ENCODE measurements at regions not wholly inside any gene's neighbourhood (a gene's known extent, or its start where the extent isn't known, plus 50 kb on each side); places are given as distances from the start of the nearest gene placed in this dataset.

DNA sequence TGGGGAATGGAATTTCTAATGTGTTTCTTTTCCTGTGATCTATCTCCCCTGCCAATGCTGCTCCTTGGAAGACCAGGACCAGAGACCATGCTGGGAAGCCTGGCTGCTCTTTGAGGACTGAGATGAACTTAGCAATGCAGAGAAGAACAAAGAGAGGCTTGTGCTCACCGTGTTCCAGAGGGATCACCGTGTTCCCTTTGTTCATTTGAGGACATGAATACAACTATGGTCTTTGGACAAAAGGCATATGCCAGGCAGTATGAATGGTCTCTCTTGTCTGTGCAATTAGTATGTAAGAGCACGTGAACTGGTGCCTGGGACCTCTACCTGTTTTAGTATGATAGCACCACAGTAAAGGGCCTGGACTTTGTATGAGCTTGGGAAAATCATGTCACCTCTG lies 139.9 kb downstream of the TDRD15 start:
- ChIA-PET CTCF (interaction anchor here (1.6 kb wide), 1 partner anchor 53 kb away, joined by 5 read pairs; no protein-coding TSS in a partner anchor), POLR2A (no interaction called here)
- TF ChIP-seq, protein P1, sequence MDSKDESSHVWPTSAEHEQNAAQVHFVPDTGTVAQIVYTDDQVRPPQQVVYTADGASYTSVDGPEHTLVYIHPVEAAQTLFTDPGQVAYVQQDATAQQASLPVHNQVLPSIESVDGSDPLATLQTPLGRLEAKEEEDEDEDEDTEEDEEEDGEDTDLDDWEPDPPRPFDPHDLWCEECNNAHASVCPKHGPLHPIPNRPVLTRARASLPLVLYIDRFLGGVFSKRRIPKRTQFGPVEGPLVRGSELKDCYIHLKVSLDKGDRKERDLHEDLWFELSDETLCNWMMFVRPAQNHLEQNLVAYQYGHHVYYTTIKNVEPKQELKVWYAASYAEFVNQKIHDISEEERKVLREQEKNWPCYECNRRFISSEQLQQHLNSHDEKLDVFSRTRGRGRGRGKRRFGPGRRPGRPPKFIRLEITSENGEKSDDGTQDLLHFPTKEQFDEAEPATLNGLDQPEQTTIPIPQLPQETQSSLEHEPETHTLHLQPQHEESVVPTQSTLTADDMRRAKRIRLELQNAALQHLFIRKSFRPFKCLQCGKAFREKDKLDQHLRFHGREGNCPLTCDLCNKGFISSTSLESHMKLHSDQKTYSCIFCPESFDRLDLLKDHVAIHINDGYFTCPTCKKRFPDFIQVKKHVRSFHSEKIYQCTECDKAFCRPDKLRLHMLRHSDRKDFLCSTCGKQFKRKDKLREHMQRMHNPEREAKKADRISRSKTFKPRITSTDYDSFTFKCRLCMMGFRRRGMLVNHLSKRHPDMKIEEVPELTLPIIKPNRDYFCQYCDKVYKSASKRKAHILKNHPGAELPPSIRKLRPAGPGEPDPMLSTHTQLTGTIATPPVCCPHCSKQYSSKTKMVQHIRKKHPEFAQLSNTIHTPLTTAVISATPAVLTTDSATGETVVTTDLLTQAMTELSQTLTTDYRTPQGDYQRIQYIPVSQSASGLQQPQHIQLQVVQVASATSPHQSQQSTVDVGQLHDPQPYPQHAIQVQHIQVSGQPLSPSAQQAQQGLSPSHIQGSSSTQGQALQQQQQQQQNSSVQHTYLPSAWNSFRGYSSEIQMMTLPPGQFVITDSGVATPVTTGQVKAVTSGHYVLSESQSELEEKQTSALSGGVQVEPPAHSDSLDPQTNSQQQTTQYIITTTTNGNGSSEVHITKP (tag by site-specific recombination; IDR thresholded peaks at IDR 0.05): no peak
- TF ChIP-seq ZNF791 (tag by site-specific recombination; IDR thresholded peaks at IDR 0.05) (no peak), ZNF664 (tag by site-specific recombination; IDR thresholded peaks at IDR 0.05) (no peak), ZNF621 (tag by site-specific recombination; IDR thresholded peaks at IDR 0.05) (no peak), KLF1 (tag by site-specific recombination; IDR thresholded peaks at IDR 0.05) (no peak), ZNF768 (tag by site-specific recombination; IDR thresholded peaks at IDR 0.05) (no peak), ZNF548 (tag by site-specific recombination; IDR thresholded peaks at IDR 0.05) (no peak), ZNF585B (tag by site-specific recombination; IDR thresholded peaks at IDR 0.05) (no peak), ZNF549 (tag by site-specific recombination; IDR thresholded peaks at IDR 0.05) (no peak), ZNF112 (tag by site-specific recombination; IDR thresholded peaks at IDR 0.05) (no peak), ZFP3 (tag by site-specific recombination; IDR thresholded peaks at IDR 0.05; ENCODE audit: low read depth) (no peak), GLIS2 (tag by site-specific recombination; IDR thresholded peaks at IDR 0.05) (no peak), GFI1B (tag by site-specific recombination; IDR thresholded peaks at IDR 0.05) (no peak)
- TF ChIP-seq, protein P2, sequence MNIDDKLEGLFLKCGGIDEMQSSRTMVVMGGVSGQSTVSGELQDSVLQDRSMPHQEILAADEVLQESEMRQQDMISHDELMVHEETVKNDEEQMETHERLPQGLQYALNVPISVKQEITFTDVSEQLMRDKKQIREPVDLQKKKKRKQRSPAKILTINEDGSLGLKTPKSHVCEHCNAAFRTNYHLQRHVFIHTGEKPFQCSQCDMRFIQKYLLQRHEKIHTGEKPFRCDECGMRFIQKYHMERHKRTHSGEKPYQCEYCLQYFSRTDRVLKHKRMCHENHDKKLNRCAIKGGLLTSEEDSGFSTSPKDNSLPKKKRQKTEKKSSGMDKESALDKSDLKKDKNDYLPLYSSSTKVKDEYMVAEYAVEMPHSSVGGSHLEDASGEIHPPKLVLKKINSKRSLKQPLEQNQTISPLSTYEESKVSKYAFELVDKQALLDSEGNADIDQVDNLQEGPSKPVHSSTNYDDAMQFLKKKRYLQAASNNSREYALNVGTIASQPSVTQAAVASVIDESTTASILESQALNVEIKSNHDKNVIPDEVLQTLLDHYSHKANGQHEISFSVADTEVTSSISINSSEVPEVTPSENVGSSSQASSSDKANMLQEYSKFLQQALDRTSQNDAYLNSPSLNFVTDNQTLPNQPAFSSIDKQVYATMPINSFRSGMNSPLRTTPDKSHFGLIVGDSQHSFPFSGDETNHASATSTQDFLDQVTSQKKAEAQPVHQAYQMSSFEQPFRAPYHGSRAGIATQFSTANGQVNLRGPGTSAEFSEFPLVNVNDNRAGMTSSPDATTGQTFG (tag by site-specific recombination; IDR thresholded peaks at IDR 0.05; ENCODE audit: borderline replicate concordance): no peak
- TF ChIP-seq, protein P3, sequence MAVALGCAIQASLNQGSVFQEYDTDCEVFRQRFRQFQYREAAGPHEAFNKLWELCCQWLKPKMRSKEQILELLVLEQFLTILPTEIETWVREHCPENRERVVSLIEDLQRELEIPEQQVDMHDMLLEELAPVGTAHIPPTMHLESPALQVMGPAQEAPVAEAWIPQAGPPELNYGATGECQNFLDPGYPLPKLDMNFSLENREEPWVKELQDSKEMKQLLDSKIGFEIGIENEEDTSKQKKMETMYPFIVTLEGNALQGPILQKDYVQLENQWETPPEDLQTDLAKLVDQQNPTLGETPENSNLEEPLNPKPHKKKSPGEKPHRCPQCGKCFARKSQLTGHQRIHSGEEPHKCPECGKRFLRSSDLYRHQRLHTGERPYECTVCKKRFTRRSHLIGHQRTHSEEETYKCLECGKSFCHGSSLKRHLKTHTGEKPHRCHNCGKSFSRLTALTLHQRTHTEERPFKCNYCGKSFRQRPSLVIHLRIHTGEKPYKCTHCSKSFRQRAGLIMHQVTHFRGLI (tag by site-specific recombination; IDR thresholded peaks at IDR 0.05): no peak
- TF ChIP-seq, protein P4, sequence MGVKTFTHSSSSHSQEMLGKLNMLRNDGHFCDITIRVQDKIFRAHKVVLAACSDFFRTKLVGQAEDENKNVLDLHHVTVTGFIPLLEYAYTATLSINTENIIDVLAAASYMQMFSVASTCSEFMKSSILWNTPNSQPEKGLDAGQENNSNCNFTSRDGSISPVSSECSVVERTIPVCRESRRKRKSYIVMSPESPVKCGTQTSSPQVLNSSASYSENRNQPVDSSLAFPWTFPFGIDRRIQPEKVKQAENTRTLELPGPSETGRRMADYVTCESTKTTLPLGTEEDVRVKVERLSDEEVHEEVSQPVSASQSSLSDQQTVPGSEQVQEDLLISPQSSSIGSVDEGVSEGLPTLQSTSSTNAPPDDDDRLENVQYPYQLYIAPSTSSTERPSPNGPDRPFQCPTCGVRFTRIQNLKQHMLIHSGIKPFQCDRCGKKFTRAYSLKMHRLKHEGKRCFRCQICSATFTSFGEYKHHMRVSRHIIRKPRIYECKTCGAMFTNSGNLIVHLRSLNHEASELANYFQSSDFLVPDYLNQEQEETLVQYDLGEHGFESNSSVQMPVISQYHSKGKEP (tag by site-specific recombination; IDR thresholded peaks at IDR 0.05): no peak
- TF ChIP-seq, protein P5, sequence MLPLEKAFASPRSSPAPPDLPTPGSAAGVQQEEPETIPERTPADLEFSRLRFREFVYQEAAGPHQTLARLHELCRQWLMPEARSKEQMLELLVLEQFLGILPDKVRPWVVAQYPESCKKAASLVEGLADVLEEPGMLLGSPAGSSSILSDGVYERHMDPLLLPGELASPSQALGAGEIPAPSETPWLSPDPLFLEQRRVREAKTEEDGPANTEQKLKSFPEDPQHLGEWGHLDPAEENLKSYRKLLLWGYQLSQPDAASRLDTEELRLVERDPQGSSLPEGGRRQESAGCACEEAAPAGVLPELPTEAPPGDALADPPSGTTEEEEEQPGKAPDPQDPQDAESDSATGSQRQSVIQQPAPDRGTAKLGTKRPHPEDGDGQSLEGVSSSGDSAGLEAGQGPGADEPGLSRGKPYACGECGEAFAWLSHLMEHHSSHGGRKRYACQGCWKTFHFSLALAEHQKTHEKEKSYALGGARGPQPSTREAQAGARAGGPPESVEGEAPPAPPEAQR (tag by site-specific recombination; IDR thresholded peaks at IDR 0.05): no peak
- TF ChIP-seq, protein P6, sequence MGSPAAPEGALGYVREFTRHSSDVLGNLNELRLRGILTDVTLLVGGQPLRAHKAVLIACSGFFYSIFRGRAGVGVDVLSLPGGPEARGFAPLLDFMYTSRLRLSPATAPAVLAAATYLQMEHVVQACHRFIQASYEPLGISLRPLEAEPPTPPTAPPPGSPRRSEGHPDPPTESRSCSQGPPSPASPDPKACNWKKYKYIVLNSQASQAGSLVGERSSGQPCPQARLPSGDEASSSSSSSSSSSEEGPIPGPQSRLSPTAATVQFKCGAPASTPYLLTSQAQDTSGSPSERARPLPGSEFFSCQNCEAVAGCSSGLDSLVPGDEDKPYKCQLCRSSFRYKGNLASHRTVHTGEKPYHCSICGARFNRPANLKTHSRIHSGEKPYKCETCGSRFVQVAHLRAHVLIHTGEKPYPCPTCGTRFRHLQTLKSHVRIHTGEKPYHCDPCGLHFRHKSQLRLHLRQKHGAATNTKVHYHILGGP (tag by site-specific recombination; IDR thresholded peaks at IDR 0.05): no peak
- TF ChIP-seq, protein P7, sequence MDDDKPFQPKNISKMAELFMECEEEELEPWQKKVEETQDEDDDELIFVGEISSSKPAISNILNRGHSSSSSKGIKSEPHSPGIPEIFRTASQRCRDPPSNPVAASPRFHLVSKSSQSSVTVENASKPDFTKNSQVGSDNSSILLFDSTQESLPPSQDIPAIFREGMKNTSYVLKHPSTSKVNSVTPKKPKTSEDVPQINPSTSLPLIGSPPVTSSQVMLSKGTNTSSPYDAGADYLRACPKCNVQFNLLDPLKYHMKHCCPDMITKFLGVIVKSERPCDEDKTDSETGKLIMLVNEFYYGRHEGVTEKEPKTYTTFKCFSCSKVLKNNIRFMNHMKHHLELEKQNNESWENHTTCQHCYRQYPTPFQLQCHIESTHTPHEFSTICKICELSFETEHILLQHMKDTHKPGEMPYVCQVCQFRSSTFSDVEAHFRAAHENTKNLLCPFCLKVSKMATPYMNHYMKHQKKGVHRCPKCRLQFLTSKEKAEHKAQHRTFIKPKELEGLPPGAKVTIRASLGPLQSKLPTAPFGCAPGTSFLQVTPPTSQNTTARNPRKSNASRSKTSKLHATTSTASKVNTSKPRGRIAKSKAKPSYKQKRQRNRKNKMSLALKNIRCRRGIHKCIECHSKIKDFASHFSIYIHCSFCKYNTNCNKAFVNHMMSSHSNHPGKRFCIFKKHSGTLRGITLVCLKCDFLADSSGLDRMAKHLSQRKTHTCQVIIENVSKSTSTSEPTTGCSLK (tag by site-specific recombination; IDR thresholded peaks at IDR 0.05): no peak
- Histone ChIP-seq H3K4me3 (ENCODE audit: low read depth, low read length) (no peak overlapping the region), H3K4me1 (ENCODE audit: control insufficient read depth, insufficient read depth, low read length) (no peaks in the 10 kb centered on the region), H3K36me3 (ENCODE audit: control insufficient read depth in 2 of 2, insufficient read depth in 1 of 2, low read length in 2 of 2) (no peaks in the 10 kb centered on the region), H3K27ac (ENCODE audit: extremely low read depth, low read depth, low read length) (no peak overlapping the region), H3K9me3 (ENCODE audit: control insufficient read depth, insufficient read depth, low read depth, low read length) (no peaks in the 10 kb centered on the region)

Measured in HEK293 (cell line).